ENCODE measurements at regions not wholly inside any gene's neighbourhood (a gene's known extent, or its start where the extent isn't known, plus 50 kb on each side); places are given as distances from the start of the nearest gene placed in this dataset.

DNA sequence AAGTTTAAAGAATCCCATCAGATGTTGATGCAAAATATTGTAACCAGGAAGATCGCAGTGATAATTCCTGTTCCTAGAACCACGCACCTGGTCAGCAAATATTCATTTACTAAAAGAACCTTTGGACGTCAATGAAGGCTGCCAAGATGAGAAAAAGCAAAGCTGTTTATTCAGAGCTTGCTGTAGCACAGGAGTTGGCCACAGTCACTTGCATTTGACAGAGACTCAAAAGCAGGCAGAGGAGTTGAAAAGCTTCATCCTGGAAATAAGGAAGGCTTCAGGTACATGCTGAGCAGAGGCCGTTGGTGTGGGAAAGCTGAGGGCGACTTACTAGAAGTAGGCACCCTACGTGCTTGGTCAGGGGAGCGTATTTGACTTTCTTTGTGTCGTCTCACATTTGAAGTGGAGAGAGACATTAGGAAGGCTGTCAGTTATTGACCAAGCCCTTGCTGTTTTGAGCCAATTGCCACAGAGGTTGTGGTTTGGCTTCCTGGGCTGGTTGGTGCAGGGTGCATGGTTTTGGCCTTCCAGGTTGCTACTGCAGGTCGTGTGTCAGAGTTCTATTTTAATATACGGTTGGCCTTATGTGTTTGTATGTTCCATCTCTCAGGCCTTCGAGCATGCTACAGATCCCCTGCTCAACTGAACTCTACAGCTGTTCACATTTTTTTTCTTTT is 289.6 kb downstream of the METTL4 start:
- no peak for DNase-seq

DNA sequence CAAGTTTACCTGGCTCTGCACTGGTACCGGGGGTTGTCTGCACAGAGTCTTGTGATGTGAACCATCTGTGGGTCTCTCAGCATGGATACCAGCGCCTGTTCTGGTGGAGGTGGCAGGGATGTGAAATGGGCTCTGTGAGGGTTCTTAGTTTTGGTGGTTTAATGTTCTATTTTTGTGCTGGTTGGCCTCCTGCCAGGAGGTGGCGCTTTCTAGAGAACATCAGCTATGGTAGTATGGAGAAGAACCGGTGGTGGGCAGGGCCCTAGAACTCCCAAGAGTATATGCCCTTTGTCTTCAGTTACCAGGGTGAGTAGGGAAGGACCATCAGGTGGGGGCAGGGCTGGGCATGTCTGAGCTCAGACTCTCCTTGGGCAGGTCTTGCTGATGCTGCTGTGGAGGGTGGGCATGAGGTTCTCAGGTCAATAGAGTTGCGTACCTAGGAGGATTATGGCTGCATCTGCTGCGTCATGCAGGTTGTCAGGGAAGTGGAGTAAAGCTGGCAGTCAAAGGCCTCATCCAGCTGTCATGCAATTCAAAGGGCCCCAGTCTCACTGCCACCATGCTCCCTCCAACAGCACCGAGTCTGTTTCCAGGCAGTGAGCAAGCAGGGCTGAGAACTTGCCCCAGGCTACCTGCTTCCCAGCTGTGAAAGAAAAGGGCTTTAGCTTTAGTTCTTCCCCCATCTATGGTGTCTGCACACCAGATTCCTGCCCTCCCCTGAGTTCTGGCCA is 278.0 kb downstream of the METTL4 start:
- DNase-seq, result no peak

- no peak for DNase-seq
Measured at GRCh38 chr18:2301316-2301715, 270.0 kb downstream of the METTL4 start.

GRCh38 chr18:2302012-2302411 is 269.3 kb downstream of the METTL4 start:
- no peak for DNase-seq

- DNase-seq, result no peak
Measured at GRCh38 chr18:2302628-2303516, 268.4 kb downstream of the METTL4 start.

GRCh38 chr18:2303517-2304238 is 267.6 kb downstream of the METTL4 start:
- DNase-seq, result no peak

DNA sequence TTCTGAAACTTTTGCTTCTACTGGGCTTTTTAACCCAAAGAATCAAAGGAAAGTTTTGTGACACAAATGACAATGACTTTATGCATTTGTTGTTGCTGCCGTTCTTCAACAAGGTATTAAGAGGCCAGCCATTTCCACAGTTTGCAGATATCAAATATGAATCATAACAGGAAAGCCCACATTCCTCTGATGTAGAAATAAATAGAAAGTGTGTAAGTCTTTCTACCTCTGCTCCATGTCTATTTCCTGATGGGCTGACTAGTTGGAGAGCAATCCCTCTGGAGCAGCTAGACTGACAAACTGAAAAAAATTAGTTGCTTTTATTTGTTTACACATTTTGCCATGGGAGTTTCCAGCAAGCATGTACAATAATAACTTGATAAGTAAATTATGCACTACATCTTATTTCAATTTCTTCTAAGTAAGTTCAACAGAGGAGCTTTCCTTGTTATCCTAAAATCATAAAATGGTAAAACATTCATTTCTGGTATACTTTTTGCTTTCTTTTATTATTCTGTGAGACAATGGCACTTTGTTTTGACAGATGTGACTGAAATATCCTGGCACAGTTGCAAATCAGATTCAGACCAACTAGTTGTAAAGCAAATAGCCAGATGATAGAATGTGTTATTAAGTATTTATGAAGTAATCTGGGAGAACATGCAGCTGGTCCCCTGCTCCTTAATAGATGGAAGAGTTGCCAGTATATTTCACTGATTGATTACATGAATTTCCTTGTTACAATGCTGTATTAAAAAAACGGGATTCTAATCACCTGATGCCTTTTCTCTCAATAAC is 266.7 kb downstream of the METTL4 start:
- no peak for DNase-seq

DNA sequence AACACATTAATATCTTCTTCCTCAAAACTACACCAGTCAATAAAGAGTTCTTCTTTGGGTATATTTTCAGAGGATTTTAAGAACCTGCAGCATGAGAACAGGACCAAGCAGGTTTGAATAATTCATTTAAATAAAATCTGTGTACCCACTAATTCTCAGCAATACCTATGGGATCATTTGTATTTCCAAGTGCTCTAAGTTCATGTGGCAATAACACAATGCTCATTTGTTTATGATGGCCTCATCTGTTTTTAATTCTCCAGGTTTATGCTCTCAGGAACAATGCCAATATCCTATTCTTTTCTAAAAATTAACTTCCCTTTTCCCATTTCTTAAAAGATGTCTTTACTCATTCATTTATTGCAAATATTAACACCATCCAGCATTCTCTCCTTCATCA is 264.7 kb downstream of the METTL4 start:
- DNase-seq, result no peak

DNA sequence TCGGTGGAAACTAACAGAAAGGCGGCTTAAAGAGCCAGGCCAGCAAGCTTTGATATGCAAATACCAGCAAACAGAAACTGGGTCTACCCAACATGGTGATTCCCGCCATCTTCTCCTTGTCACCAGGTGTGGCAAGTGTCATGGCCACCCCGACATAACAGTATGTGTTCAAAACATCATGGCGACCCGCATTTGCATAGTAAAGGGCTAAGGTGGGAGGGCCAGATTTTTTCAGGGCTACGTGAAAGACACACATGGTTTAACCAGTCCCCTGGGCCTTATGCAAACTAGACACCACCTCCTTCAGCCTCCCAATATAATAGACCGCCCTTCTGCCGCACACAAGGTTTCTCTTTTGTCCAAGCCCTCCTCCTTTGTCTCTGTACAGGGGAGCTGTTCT is 260.4 kb downstream of the METTL4 start:
- DNase-seq, result peak; percentile 45 to 63

DNA sequence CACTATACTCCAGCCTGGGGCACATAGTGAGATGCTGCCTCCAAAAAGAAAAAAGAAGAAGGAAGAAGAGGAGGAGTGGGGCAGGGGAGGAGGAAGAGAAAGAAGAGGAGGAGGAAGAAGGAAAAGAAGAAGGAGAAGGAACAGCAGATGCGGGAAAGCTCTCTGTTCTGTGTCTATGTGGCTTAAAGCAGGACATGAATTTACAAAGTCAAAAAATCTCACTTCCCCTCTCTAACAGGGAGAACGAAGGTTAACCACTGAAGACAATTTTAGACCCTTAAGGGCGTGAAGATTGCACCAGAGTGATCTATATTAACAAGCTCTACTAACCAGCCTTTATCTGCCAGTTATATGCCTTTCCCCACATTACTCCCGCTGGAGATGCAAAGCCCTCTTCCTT is 258.9 kb downstream of the METTL4 start:
- DNase-seq, result no peak

GRCh38 chr18:2313332-2313731 is 258.0 kb downstream of the METTL4 start:
- no peak for DNase-seq

DNA sequence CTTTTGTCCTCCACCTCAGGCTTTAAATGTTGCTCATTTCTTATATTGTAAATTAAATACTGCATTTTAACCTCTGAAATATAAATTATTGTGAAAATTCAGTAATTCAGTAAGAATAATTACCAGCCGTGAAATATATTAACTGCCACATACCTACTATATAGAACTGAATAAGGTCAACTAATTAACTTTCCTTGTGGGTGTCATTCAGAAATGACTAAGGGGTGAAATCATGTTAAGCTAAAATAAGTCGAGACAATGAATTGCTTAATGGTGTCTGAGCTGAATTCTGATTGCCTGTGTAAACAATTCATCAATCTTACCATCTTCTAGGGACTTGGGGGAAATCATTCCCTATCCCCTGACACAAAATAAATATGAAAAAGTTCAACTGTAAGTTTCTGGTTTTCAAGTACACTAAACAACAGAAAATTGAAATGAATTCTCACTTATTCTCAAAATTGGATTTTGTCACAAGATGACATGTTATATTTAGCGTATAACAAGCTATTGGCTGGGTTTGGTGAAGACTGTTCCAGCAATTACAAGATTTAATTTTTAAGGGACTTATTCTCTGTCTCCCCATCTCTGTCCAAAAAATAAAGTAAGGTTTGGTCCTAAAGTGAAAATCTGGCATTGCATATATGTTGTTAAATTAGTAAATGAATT is 255.1 kb downstream of the METTL4 start:
- no peak for DNase-seq

DNA sequence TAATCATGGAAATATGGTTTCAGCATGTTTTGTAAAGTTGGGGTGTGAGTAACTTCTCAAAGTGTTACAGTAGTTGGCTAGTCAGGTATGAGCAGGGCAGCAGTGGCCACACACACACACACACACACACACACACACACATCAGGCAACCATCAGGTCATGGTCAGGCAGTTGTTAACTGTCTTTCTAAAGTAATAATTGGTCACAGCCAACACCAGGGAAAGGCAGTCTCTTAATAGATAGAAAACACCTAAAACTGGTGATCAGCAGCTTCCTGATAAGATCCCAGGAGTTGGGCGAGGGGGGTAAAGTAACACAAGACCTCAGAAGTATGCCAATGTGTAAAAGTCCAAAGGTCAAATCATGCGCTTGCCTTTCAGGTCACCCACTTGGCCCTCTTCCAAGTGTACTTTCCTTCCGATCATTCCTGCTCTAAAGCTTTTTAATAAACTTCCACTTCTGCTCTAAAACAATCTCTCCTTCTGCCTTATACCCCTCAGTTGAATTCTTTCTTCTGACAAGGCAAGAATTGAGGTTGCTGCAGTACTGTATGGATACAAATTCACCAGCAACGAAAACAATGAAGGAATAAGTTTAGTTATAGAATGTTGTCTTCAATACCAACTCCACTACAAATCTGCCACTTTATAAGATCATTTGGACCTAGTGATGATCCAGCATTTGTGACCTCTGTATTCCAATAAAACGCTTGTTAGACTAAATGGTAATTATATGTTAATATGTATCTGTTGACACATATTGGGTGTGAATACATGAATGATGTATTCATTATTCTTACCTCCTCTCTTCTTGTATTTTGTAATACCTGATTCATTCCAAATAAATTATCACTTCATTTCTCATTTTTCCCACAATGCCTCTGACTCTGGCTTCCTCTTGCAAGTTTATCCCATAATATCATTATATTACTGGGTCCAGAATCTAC is 254.3 kb downstream of the METTL4 start:
- DNase-seq, result no peak

- no peak for DNase-seq
Measured at GRCh38 chr18:2324459-2324858, 246.8 kb downstream of the METTL4 start.

- no peak for DNase-seq
Measured at GRCh38 chr18:2325308-2325849, 245.9 kb downstream of the METTL4 start.

- DNase-seq, result no peak
Measured at GRCh38 chr18:2325933-2326332, 245.4 kb downstream of the METTL4 start.

- DNase-seq, result no peak
Measured at GRCh38 chr18:2326999-2327398, 244.3 kb downstream of the METTL4 start.

DNA sequence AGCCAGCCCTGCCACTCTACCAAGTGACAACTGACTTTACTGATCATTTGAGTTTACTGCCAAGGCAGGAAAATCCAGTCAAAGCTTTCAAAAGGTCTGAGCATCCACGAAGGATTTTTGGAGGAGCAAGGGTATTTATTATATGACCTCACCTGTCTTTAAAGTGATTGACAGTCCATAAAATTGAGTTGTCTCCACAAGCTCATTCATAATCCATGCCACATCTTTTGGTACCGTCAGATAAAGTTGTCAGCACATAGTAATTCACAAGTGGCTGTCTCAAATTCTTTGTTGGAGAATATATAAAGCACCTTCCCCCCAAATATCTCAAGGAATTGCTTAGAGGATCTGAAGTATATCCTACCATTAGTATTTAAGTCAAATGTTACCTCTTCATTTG is 240.5 kb downstream of the METTL4 start:
- DNase-seq, result no peak

DNA sequence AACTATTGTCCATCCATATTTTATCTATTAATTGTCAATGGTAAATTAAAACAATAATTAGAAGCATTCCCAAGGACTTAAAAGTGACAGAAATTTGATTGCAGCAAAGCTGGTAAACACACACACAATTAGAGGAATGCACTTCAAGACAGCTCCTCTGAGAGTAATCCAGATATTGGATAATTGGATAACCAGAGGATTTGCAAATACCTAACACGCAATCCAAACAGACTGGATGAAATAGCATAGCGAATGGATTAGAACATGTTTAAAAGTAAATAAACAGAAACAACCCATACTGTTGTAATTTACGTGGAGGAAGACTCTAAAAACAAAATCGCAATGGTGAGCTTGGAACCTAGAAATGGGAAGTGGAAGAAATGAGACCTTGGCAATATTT is 239.8 kb downstream of the METTL4 start:
- DNase-seq, result no peak

All from NCI-H526 (cell line).